Tibial nerve (tissue), 3 donors: ENCODE measurements at regions not wholly inside any gene's neighbourhood (a gene's known extent, or its start where the extent isn't known, plus 50 kb on each side); places are given as distances from the start of the nearest gene placed in this dataset.

ENCODE experiments used
- EP300 ChIP-seq, 2 donors: sonication (generic); formaldehyde crosslinking; IDR thresholded peaks; one replicate each; pipeline ENCODE4 v1.6.1; 2017; ENCODE audit warnings: antibody characterized with exemption in 2 of 2, mild to moderate bottlenecking in 1 of 2
- POLR2A ChIP-seq, 2 donors: fragments of 450-650 bp; IDR thresholded peaks; one replicate each; pipeline ENCODE4 v1.6.1; 2017; ENCODE audit warnings: antibody characterized with exemption in 2 of 2, mild to moderate bottlenecking in 2 of 2, moderate library complexity in 2 of 2

DNA sequence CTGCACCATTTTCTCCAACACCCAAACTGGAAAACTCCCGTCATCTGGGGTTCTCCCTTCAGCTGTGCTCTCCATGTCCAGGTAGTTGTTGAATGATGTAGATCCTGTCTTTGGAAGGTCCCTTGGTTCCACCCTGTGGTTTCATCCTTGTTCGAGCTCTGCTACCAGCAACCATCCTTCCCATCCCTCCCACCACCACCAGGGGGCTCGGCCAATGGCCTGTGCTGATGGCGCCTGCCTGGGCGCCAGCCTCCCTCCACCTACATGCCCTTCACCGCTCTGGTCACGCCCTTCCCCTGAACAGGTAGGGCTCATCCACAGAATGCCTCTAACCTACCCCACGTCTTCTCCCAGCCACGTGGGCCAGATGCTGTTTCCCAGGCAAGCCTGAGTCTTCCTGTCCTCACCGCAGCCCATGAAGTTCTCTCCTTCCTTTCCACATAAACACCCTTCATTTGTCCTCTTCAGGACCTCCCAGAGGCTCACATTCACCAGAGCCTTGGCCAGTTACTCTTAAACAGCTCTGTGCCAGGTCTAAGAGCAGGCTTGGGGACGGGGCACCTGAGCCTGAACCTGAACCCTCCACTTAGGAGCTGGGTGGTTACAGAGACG is 75.1 kb upstream of the DUSP22 start:
- TF ChIP-seq EP300 (IDR thresholded peaks at IDR 0.05) (no peak), POLR2A (IDR thresholded peaks at IDR 0.05) (no peak)
